Osteoblast (primary cell): ENCODE measurements at regions not wholly inside any gene's neighbourhood (a gene's known extent, or its start where the extent isn't known, plus 50 kb on each side); places are given as distances from the start of the nearest gene placed in this dataset.
A peak's percentile ranks its signal among the peaks of the same experiment; 100 is the strongest.

ENCODE experiments used
- DNase-seq: peaks from one replicate; pipeline ENCODE4 v3.0.0; 2011; ENCODE audit warnings: low spot score, mixed read lengths; ENCODE audit not compliant: insufficient read length; ENCODE audit errors: missing footprints
- H2AFZ ChIP-seq: 2 replicates; pipeline ENCODE4 v1.6.0; 2011; ENCODE audit warnings: mild to moderate bottlenecking, low read length
- H3K27ac ChIP-seq: 2 replicates; pipeline ENCODE4 v1.5.1; 2011; ENCODE audit warnings: mild to moderate bottlenecking, low read depth, low read length, moderate library complexity
- H3K27me3 ChIP-seq: 2 replicates; pipeline ENCODE4 v1.6.0; 2012; ENCODE audit warnings: mild to moderate bottlenecking, control low read depth, inconsistent platforms, low read length, moderate library complexity; ENCODE audit not compliant: insufficient read depth
- H3K36me3 ChIP-seq: 2 replicates; pipeline ENCODE4 v1.5.1; 2011; ENCODE audit warnings: mild to moderate bottlenecking, low read length, control low read depth, moderate library complexity; ENCODE audit not compliant: insufficient read depth
- H3K4me1 ChIP-seq: 2 replicates; pipeline ENCODE4 v1.5.1; 2011; ENCODE audit warnings: mild to moderate bottlenecking, low read length, control low read depth, moderate library complexity; ENCODE audit not compliant: insufficient read depth
- H3K4me2 ChIP-seq: 2 replicates; pipeline ENCODE4 v1.6.0; 2011; ENCODE audit warnings: mild to moderate bottlenecking, low read length; ENCODE audit not compliant: insufficient read depth
- H3K4me3 ChIP-seq: fragments of 200-600 bp; sonication (generic); 3 replicates; pipeline ENCODE4 v1.5.1; 2012; ENCODE audit warnings: mild to moderate bottlenecking, low read length, inconsistent platforms; ENCODE audit not compliant: insufficient read depth
- H3K79me2 ChIP-seq: 2 replicates; pipeline ENCODE4 v1.6.0; 2012; ENCODE audit warnings: mild to moderate bottlenecking, low read length, control low read depth, inconsistent platforms; ENCODE audit not compliant: insufficient read depth
- H3K9me3 ChIP-seq: 2 replicates; pipeline ENCODE4 v1.5.1; 2011; ENCODE audit warnings: low read depth, low read length, control low read depth
- H4K20me1 ChIP-seq: 2 replicates; pipeline ENCODE4 v1.6.0; 2012; ENCODE audit warnings: mild to moderate bottlenecking, low read length, control low read depth; ENCODE audit not compliant: insufficient read depth
- TF ChIP-seq, protein P1 (sequence below): IDR thresholded peaks from 2 replicates; pipeline ENCODE4 v1.5.1; 2011; ENCODE audit warnings: mild to moderate bottlenecking, low read depth, low read length, moderate library complexity; ENCODE audit errors: extremely low read depth

DNA sequence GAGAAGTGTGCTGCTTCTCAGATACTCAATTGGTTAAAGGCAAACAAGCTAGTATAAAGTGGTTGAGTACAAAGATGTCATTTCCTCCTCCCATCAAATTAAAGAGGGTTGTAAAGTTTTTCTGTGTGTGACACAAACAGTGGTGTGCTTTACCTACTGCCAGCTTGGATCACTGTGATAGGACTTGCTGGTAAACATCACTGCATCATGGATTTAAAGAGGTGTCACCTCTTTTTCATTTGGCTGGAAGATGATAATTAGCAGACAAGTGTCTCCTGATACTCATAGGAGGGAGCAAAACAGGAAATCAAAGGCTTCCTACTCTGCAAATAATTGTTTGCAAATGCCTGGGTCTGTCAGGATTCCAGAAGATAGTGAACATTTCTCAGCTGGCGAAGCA, 200.5 kb downstream of the MDFIC start:
- no peaks in the 10 kb centered on the region for H3K4me1 ChIP-seq
- no peaks in the 10 kb centered on the region for H3K27me3 ChIP-seq
- TF ChIP-seq, protein P1, sequence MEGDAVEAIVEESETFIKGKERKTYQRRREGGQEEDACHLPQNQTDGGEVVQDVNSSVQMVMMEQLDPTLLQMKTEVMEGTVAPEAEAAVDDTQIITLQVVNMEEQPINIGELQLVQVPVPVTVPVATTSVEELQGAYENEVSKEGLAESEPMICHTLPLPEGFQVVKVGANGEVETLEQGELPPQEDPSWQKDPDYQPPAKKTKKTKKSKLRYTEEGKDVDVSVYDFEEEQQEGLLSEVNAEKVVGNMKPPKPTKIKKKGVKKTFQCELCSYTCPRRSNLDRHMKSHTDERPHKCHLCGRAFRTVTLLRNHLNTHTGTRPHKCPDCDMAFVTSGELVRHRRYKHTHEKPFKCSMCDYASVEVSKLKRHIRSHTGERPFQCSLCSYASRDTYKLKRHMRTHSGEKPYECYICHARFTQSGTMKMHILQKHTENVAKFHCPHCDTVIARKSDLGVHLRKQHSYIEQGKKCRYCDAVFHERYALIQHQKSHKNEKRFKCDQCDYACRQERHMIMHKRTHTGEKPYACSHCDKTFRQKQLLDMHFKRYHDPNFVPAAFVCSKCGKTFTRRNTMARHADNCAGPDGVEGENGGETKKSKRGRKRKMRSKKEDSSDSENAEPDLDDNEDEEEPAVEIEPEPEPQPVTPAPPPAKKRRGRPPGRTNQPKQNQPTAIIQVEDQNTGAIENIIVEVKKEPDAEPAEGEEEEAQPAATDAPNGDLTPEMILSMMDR = no peak
- no peaks in the 10 kb centered on the region for H3K79me2 ChIP-seq
- no peak overlapping the region for H3K4me3 ChIP-seq
- H3K9me3 ChIP-seq = no peaks in the 10 kb centered on the region
- H3K36me3 ChIP-seq = no peaks in the 10 kb centered on the region
- no peak overlapping the region for H3K4me2 ChIP-seq
- H4K20me1 ChIP-seq = no peaks in the 10 kb centered on the region
- no peak for DNase-seq
- H3K27ac ChIP-seq = no peak overlapping the region
- no peak overlapping the region for H2AFZ ChIP-seq

DNA sequence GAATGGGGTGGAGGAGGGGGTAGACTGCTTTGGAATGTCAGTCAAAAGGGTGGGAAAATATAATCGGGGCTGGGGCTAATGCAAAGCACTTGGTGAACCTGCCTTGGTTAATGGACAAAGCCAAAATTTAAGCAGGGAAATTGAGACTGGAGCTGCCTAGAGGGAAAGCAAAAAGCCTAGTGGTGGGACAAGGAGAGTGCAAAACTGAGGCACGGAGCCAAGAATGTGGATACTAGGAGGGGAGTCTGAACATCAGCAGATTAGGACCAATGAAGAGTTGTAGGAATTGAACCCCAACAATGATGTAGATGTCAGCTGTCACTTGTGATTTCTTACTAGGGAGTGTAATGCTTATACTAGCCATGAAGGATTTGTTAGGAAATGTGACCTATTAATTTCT, 195.9 kb downstream of the MDFIC start:
- H3K27ac ChIP-seq = no peak overlapping the region
- peak; percentile 1 for DNase-seq
- no peaks in the 10 kb centered on the region for H3K27me3 ChIP-seq
- TF ChIP-seq, protein P1 = no peak
- H3K4me2 ChIP-seq = no peak overlapping the region
- H4K20me1 ChIP-seq = no peaks in the 10 kb centered on the region
- H2AFZ ChIP-seq = no peak overlapping the region
- H3K4me3 ChIP-seq = no peak overlapping the region
- H3K79me2 ChIP-seq = no peaks in the 10 kb centered on the region
- no peaks in the 10 kb centered on the region for H3K4me1 ChIP-seq
- no peaks in the 10 kb centered on the region for H3K36me3 ChIP-seq
- H3K9me3 ChIP-seq = no peaks in the 10 kb centered on the region

DNA sequence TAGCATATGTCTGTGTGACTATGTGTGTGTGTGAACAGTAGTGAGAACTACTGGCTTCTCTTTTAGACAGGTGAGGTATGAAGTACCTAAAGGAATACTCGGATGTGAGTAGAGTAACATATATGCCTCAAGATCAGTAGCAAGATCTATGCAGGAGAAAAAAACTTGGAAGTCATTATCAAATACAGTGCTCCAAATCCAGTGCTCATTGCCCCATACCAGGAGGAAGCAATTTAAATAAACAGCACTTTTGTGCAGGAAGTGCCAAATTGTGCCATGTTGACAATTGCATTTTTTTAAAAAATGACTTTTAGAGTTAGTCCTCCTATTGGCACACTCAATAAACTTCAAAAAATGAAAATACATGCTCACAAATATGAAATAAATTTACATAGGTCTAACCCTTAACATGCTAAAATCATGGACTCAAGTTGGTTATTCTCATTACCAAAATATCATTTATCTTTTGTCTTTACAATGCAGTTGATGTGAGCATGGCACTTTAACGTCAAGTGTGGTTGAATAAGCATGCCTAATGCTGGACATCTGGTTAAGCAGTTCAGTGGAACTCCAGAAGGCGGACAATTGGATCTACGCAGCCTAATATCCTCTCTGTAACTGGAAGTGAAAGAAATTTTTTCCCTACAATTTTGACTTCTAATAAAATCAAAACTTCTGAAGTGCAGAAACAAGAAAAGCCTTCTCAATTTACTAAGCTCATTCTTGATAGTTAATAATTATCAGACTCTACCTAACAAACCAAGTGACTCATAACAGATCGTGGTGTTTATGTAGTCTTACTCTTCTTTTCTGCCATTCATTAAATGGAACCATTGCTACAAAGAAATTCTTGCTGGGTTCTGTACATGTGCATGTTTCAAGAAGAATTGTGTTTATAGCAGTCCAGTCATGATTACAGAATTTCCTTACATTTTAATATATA, 195.2 kb downstream of the MDFIC start:
- H3K4me3 ChIP-seq = no peak overlapping the region
- no peaks in the 10 kb centered on the region for H3K79me2 ChIP-seq
- no peaks in the 10 kb centered on the region for H3K4me1 ChIP-seq
- TF ChIP-seq, protein P1 = no peak
- no peak overlapping the region for H3K4me2 ChIP-seq
- no peaks in the 10 kb centered on the region for H3K27me3 ChIP-seq
- no peaks in the 10 kb centered on the region for H3K9me3 ChIP-seq
- no peaks in the 10 kb centered on the region for H3K36me3 ChIP-seq
- no peaks in the 10 kb centered on the region for H4K20me1 ChIP-seq
- H3K27ac ChIP-seq = no peak overlapping the region
- DNase-seq = no peak
- no peak overlapping the region for H2AFZ ChIP-seq

DNA sequence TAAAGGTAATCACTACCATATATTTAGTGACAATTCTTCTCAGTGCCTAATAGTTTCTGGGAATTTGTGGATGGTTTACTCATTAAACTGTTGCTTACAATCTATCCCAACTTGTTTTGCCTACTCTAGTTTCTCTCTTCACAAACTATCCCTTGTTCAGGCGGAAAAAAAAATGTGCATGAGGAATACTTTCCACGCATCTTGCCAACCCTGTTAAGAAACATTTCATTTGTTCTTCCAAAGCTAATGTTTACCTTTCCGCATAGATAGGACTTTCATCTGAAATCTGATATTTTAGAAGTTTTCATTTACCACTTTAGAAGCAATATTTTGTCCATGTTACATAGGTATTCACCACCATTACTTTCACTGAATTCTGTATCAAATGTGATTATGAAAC, 191.9 kb downstream of the MDFIC start:
- Histone ChIP-seq H4K20me1 (no peaks in the 10 kb centered on the region), H3K9me3 (no peaks in the 10 kb centered on the region), H3K79me2 (no peaks in the 10 kb centered on the region), H2AFZ (no peak overlapping the region), H3K27me3 (no peaks in the 10 kb centered on the region), H3K4me2 (no peak overlapping the region), H3K4me3 (no peak overlapping the region), H3K27ac (no peak overlapping the region), H3K4me1 (no peaks in the 10 kb centered on the region), H3K36me3 (no peaks in the 10 kb centered on the region)
- TF ChIP-seq, protein P1 = no peak
- DNase-seq = no peak
